ENCODE measurements at regions not wholly inside any gene's neighbourhood (a gene's known extent, or its start where the extent isn't known, plus 50 kb on each side); places are given as distances from the start of the nearest gene placed in this dataset.

GRCh38 chrX:42725196-42725595 lies 52.8 kb downstream of the PPP1R2C start:
- DNase-seq, result no peak

GRCh38 chrX:42720209-42720608 lies 57.8 kb downstream of the PPP1R2C start:
- no peak for DNase-seq

GRCh38 chrX:42715701-42716262 lies 62.2 kb downstream of the PPP1R2C start:
- DNase-seq, result no peak

GRCh38 chrX:42714981-42715700 lies 62.8 kb downstream of the PPP1R2C start:
- DNase-seq, result peak; percentile 90

GRCh38 chrX:42710452-42710851 lies 67.5 kb downstream of the PPP1R2C start:
- DNase-seq, result no peak

GRCh38 chrX:42708222-42708621 lies 69.7 kb downstream of the PPP1R2C start:
- no peak for DNase-seq

GRCh38 chrX:42707742-42708141 lies 70.2 kb downstream of the PPP1R2C start:
- no peak for DNase-seq

GRCh38 chrX:42704454-42704853 lies 73.5 kb downstream of the PPP1R2C start:
- DNase-seq, result no peak

GRCh38 chrX:42697544-42697943 lies 80.4 kb downstream of the PPP1R2C start:
- no peak for DNase-seq

- DNase-seq, result no peak
Measured at GRCh38 chrX:42696536-42697124, 81.3 kb downstream of the PPP1R2C start.

- DNase-seq, result no peak
Measured at GRCh38 chrX:42695800-42696358, 82.1 kb downstream of the PPP1R2C start.

GRCh38 chrX:42694260-42694815 lies 83.6 kb downstream of the PPP1R2C start:
- DNase-seq, result no peak

GRCh38 chrX:42691196-42691595 lies 86.8 kb downstream of the PPP1R2C start:
- no peak for DNase-seq

- no peak for DNase-seq
Measured at GRCh38 chrX:42686706-42687105, 91.3 kb downstream of the PPP1R2C start.

- DNase-seq, result no peak
Measured at GRCh38 chrX:42686296-42686695, 91.7 kb downstream of the PPP1R2C start.

- no peak for DNase-seq
Measured at GRCh38 chrX:42684065-42684464, 93.9 kb downstream of the PPP1R2C start.

- no peak for DNase-seq
Measured at GRCh38 chrX:42680666-42681065, 97.3 kb downstream of the PPP1R2C start.

- peak; percentile 29 for DNase-seq
Measured at GRCh38 chrX:42678133-42678532, 99.8 kb downstream of the PPP1R2C start.

- no peak for DNase-seq
Measured at GRCh38 chrX:42673301-42673810, 104.6 kb downstream of the PPP1R2C start.

GRCh38 chrX:42664680-42665079 lies 113.3 kb downstream of the PPP1R2C start:
- DNase-seq, result no peak

GRCh38 chrX:42628471-42628870 lies 149.5 kb downstream of the PPP1R2C start:
- DNase-seq, result no peak

- DNase-seq, result no peak
Measured at GRCh38 chrX:42627891-42628290, 150.1 kb downstream of the PPP1R2C start.

GRCh38 chrX:42624524-42624923 lies 153.4 kb downstream of the PPP1R2C start:
- DNase-seq, result no peak

GRCh38 chrX:42619068-42619467 lies 158.9 kb downstream of the PPP1R2C start:
- no peak for DNase-seq
